Smooth muscle cell (in vitro differentiated cells): ENCODE measurements at regions not wholly inside any gene's neighbourhood (a gene's known extent, or its start where the extent isn't known, plus 50 kb on each side); places are given as distances from the start of the nearest gene placed in this dataset.

ENCODE experiments used
- DNase-seq: peaks from one replicate; lab custom pipeline; 2025; ENCODE audit not compliant: unreplicated experiment; lab: John Stamatoyannopoulos, UW
- H2AFZ ChIP-seq: fragments of 200-600 bp; sonication (generic); 2 replicates; pipeline ENCODE4 v1.6.0; 2016; ENCODE audit warnings: antibody characterized with exemption, low read depth, mild to moderate bottlenecking
- H3F3A ChIP-seq: fragments of 200-600 bp; sonication (generic); 2 replicates; pipeline ENCODE4 v1.6.0; 2017; ENCODE audit warnings: antibody characterized with exemption, low read depth
- H3K27ac ChIP-seq: fragments of 200-600 bp; sonication (generic); 2 replicates; pipeline ENCODE4 v1.5.1; 2016; ENCODE audit warnings: low read depth, mild to moderate bottlenecking
- H3K27me3 ChIP-seq: fragments of 200-600 bp; sonication (generic); 2 replicates; pipeline ENCODE4 v1.6.1; 2016; ENCODE audit warnings: low read depth, mild to moderate bottlenecking
- H3K36me3 ChIP-seq: fragments of 200-600 bp; sonication (generic); 2 replicates; pipeline ENCODE4 v1.5.1; 2016; ENCODE audit warnings: low read depth
- H3K4me1 ChIP-seq: fragments of 200-600 bp; sonication (generic); 2 replicates; pipeline ENCODE4 v1.5.1; 2016; ENCODE audit warnings: low read depth
- H3K4me2 ChIP-seq: fragments of 200-600 bp; sonication (generic); 2 replicates; pipeline ENCODE4 v1.6.0; 2016; ENCODE audit warnings: mild to moderate bottlenecking
- H3K4me3 ChIP-seq: fragments of 200-600 bp; sonication (generic); 2 replicates; pipeline ENCODE4 v1.5.1; 2016; ENCODE audit warnings: mild to moderate bottlenecking
- H3K79me2 ChIP-seq: fragments of 200-600 bp; sonication (generic); 2 replicates; pipeline ENCODE4 v1.6.0; 2016; ENCODE audit warnings: low read depth, mild to moderate bottlenecking
- H3K9ac ChIP-seq: fragments of 200-600 bp; sonication (generic); 2 replicates; pipeline ENCODE4 v1.6.0; 2016; ENCODE audit warnings: low read depth
- H3K9me3 ChIP-seq: fragments of 200-600 bp; sonication (generic); replicated peaks from 2 replicates; pipeline ENCODE4 v1.5.1; 2016; ENCODE audit warnings: low read depth
- H4K20me1 ChIP-seq: fragments of 200-600 bp; sonication (generic); 2 replicates; pipeline ENCODE4 v1.6.0; 2016; ENCODE audit warnings: low read depth
- CTCF ChIP-seq: fragments of 200-600 bp; sonication (generic); IDR thresholded peaks from 2 replicates; pipeline ENCODE4 v1.5.1; 2017; ENCODE audit warnings: borderline replicate concordance, mild to moderate bottlenecking, antibody characterized with exemption; ENCODE audit not compliant: insufficient read depth, poor library complexity, severe bottlenecking
- WGBS: methylation state at CpG from one replicate; pipeline ENCODE4 v1.1.7; 2016; ENCODE audit warnings: low lambda C conversion rate; 5-methylcytosine and 5-hydroxymethylcytosine counted together

- H3K4me1 ChIP-seq, result no peaks in the 10 kb centered on the region
- no peak for DNase-seq
- no peaks in the 10 kb centered on the region for H4K20me1 ChIP-seq
- H2AFZ ChIP-seq, result no peak overlapping the region
- H3K27ac ChIP-seq, result no peak overlapping the region
- 91% methylated on average over 12 of the region's 12 CpGs for WGBS
- no peaks in the 10 kb centered on the region for H3K9me3 ChIP-seq
- H3K9ac ChIP-seq, result no peak overlapping the region
- H3K4me2 ChIP-seq, result no peak overlapping the region
- H3K4me3 ChIP-seq, result no peak overlapping the region
- H3K79me2 ChIP-seq, result no peaks in the 10 kb centered on the region
- no peaks in the 10 kb centered on the region for H3F3A ChIP-seq
- H3K27me3 ChIP-seq, result no peaks in the 10 kb centered on the region
- no peaks in the 10 kb centered on the region for H3K36me3 ChIP-seq
- TF ChIP-seq CTCF, result no peak
Measured at GRCh38 chr5:60339691-60340201, 360.2 kb downstream of the DEPDC1B start.

GRCh38 chr5:60338846-60339245 is 361.1 kb downstream of the DEPDC1B start:
- Histone ChIP-seq H2AFZ (no peak overlapping the region), H3K4me1 (no peaks in the 10 kb centered on the region)
- 97% methylated on average over 3 of the region's 3 CpGs for WGBS

GRCh38 chr5:60336491-60336890 is 363.5 kb downstream of the DEPDC1B start:
- no peaks in the 10 kb centered on the region for H4K20me1 ChIP-seq
- H3K27ac ChIP-seq, result no peak overlapping the region
- H3K36me3 ChIP-seq, result no peaks in the 10 kb centered on the region
- no peaks in the 10 kb centered on the region for H3K27me3 ChIP-seq
- TF ChIP-seq CTCF, result no peak
- H3F3A ChIP-seq, result no peaks in the 10 kb centered on the region
- H3K4me2 ChIP-seq, result no peak overlapping the region
- no peak overlapping the region for H2AFZ ChIP-seq
- no peaks in the 10 kb centered on the region for H3K9me3 ChIP-seq
- no peak for DNase-seq
- H3K4me3 ChIP-seq, result no peak overlapping the region
- no peaks in the 10 kb centered on the region for H3K79me2 ChIP-seq
- H3K4me1 ChIP-seq, result no peaks in the 10 kb centered on the region
- H3K9ac ChIP-seq, result no peak overlapping the region

More at GRCh38 chr5:60338846-60339245, 361.1 kb downstream of the DEPDC1B start:
- no peak overlapping the region for H3K4me3 ChIP-seq
- TF ChIP-seq CTCF, result no peak
- no peaks in the 10 kb centered on the region for H3F3A ChIP-seq
- H4K20me1 ChIP-seq, result no peaks in the 10 kb centered on the region
- H3K4me2 ChIP-seq, result no peak overlapping the region
- no peaks in the 10 kb centered on the region for H3K9me3 ChIP-seq
- no peak overlapping the region for H3K27ac ChIP-seq
- no peak for DNase-seq
- no peaks in the 10 kb centered on the region for H3K36me3 ChIP-seq
- no peaks in the 10 kb centered on the region for H3K79me2 ChIP-seq
- H3K9ac ChIP-seq, result no peak overlapping the region
- H3K27me3 ChIP-seq, result no peaks in the 10 kb centered on the region

GRCh38 chr5:60335913-60336312 is 364.1 kb downstream of the DEPDC1B start:
- TF ChIP-seq CTCF, result no peak
- Histone ChIP-seq H3K9me3 (no peaks in the 10 kb centered on the region), H4K20me1 (no peaks in the 10 kb centered on the region), H3K4me1 (no peaks in the 10 kb centered on the region), H2AFZ (no peak overlapping the region), H3K27ac (no peak overlapping the region), H3K27me3 (no peaks in the 10 kb centered on the region), H3K9ac (no peak overlapping the region), H3K4me3 (no peak overlapping the region), H3K4me2 (no peak overlapping the region), H3K36me3 (no peaks in the 10 kb centered on the region), H3F3A (no peaks in the 10 kb centered on the region), H3K79me2 (no peaks in the 10 kb centered on the region)
- no peak for DNase-seq
- WGBS, result 95% methylated on average over 2 of the region's 2 CpGs
